Activated CD4-positive, CD25-positive, alpha-beta regulatory T cell (primary cell): ENCODE measurements at regions not wholly inside any gene's neighbourhood (a gene's known extent, or its start where the extent isn't known, plus 50 kb on each side); places are given as distances from the start of the nearest gene placed in this dataset.

Experiments
- DNase-seq, 4 experiments: peaks; one replicate each; lab custom pipeline; 2025; lab: John Stamatoyannopoulos, UW

DNA sequence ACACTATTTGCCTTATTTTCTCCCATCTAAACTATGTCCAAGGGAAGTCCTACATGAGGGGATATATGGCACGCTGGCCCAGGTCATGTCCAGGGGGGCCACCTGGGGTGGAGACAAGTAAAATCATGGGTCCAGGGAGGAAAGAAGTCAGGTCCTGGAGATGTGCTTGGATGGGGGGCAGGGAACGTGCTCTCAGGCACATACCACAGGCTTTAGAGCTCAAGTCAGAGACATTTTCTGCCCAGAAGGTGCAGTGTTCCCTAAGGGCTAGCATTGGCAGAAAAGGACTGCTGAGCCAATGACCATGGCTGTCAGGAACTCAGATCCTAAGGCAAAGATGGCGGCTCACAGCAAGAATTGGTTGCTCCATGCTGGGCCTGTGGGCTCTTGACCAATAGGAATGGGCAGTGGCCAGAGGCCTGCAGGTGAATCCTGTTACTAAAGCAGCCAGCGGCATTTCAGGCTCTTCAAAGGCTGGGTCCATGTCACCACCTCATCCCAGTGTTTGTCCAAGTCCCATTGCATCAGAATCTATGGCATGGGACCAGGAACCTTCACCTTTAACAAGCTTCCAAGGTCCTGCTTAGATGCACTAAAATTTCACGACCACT is 175.0 kb downstream of the RPLP1 start:
- no peak for DNase-seq

DNA sequence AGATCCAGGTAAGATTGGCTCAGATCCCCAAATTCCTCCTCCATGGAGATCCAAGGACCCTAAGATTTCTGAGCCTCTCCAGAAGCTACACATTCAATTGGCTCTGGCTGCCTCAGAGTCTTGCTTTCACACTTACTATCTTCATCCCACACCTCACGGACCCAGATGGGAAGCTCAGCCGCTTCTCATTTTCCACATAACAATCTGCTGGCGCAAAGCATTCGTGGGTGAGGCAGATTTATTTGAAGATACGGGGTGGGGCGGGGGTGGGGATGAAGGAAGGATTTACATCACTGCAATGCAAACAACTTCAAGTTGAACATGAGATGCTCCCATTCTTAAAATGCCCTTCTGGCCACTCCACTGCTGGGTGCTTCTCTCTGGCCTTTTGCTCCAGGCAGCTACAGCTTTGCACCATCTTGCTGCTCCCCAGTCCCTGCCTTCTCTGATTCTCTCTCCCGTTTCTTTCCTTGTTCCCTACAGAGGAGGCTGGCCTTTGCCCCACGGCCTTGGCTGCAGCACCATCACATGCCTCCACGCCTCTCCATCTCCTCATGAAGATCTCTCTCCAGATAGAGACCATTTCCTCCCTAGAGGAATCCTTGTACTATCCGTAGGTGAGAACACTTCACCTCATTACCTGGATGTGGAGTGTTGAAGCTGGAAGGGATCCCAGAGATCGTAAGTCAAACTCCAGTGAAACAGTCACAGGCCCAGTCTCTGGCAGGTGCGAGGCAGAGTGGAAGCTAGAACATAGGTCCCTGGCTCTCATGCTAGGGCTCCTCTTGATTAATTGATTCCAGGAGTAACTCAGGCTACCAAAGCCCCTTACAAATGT is 175.9 kb downstream of the RPLP1 start:
- no peak for DNase-seq

DNA sequence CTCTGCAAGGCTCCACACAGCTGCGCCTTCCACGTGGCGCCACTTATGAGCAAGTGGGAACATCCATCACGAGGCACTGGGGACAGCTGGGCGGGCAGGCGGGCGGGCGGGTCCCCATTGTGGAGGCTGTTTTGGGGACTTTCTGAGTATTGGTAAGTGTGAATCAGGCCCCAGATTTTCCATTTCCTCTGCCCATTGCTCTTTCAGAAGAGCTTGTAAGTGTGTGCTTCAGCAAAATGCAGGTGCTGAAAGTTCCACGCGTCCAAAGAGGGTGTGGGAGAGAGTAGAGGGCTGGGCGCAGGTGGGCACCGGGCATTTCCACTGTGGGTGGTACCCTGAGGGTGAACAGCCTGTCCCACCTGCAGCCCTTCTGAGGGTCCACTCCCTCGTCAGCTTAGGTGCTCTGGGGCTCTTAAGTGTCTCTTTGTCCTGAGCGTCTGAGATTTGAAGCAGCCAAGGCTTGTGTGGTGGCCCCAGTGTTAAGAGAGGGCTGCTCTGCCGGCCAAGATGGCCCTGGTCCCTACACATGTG is 177.1 kb downstream of the RPLP1 start:
- no peak for DNase-seq

DNA sequence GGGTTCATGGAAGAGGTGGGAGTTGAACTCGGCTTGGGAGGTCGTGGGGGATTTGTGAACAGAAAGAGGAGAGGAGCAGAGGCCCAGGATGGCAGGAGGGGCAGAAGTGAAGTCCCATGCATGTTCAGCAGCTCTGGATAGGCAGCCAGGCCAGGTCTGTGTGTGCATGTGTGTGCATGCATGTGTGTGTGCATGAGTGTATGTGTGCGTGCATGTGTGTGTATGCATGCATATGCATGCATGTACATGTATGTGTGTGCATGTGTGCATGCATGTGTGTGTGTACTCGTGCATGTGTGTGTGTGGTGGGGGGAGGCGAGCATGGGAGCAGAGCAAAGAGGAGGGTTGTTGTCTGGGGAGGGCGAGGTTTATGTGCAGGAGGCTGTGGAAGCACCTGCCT is 178.4 kb downstream of the RPLP1 start:
- DNase-seq, result no peak

DNA sequence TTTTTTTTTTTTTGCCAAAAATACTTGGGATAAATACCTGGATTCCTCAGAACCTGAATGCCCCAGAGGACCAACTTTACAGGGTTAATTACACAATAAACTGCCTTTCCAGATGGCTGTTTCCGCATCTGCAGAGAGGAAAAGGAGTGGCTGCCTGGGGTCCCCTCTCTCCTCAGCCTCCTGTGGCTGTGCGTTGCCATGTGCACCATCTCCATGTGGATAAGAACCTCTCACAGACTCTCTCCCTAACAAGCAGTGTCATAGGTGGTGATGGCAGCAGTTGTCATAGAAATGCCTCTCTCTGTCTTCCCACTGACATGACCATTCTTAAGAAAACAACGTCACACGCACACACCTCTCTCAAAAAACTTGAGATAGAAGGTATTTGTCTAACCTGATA is 179.4 kb downstream of the RPLP1 start:
- no peak for DNase-seq

DNA sequence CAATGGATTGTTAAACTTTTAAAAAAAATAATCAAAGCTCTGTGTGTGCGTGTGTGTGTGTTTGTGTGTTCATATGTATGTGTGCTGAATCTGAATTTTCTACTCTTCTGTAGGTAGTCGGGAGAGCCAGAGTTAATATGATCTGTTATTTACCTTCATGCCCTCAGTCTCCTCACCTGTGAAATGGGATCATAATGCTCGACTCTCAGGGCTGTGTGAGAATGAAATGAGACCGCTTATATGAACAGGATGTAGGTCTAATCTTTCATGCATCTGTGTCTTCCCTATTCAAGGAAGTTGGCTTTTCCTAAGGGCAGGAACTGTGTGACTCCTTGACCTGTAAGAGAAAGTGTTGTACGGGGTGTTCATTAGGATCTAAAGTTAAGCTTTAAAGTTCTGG is 182.2 kb downstream of the RPLP1 start:
- DNase-seq, result no peak

DNA sequence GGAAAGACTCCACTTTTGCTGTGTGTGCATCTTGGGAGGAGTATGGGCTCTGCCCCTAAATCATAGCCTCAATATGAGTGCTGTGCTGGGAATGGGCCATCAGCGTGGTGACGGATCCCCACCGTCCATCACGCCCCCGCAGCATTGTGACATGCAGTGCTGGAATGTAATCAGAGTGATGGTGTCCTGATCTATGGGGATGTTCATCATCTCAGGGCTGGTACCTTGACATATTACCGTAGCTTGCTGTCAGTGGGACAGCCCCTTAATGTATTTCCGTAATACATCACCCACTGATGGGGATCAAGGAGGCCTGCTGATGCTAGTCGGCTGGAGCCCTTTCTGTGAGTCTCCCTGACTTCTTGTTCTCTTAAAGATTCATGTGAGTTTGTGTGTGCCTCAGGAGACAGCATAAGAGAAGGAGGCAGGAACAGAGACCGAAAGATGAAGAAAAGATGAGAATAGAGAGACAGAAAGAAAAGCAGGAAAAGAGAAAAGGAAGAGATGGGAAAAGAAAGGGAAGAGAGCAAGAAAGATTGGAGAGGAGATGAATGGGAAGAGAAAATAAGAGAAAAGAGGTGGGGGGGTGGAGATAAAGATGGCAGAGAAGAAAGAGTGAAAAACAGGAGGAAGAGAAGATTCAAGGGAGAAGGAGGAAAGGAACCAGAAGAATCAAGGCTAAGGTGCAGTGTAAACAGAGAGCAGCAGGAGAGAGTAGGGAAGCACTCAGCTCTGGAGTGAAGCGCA is 183.7 kb downstream of the RPLP1 start:
- no peak for DNase-seq

DNA sequence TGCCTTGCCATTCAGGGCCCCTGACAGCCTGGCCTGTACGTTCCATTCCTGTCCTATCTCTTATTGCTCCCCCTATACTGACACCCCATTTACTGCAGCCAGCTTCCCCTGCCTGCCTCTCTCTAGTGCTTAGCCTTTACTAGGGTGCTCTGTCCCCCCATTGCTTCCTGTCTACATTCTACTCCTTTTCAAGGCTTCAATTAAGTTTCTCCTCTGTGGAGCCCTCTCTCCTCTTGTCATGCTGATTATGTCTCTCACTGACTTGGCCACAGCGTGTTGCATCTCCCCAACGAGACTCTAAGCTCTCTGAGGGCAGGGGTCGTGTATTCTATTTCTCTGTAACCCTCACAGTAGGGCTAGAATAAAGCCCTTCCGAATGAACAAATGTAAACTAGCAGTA is 185.2 kb downstream of the RPLP1 start:
- no peak for DNase-seq

DNA sequence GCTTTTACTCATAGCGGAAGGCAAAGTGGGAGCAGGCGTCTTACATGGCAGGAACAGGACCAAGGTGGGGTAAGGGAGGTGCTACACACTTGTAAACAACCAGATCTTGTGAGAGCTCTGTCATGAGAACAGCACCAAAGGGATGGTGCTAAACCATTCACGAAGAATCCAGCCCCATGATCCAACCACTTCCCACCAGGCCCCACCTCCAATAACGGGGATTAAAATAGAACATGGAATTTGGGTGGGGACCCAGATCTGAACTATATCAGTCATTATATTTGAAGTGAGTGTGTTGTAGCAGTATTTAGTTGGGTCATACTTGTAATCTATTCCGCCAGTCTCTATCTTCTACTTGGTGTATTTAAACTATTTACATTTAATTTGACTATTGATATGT is 190.9 kb downstream of the RPLP1 start:
- no peak for DNase-seq

DNA sequence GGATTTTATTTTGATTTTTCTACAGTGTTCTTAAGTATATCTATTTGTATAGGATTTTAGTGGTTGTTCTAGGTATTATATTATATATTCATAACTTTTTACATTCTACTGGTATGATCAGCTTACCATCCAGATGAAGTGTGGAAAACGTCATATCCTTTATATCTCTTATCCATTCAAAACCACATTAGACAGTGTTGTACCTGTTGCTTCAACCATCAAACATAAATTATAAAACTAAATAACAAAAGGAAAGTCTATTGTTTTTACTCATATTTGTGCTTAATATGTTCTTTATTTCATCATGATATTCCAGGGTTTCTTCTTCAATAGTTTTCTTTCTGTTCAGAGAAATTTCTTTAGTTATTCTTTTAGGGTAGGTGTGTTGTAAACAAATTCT is 191.4 kb downstream of the RPLP1 start:
- no peak for DNase-seq

DNA sequence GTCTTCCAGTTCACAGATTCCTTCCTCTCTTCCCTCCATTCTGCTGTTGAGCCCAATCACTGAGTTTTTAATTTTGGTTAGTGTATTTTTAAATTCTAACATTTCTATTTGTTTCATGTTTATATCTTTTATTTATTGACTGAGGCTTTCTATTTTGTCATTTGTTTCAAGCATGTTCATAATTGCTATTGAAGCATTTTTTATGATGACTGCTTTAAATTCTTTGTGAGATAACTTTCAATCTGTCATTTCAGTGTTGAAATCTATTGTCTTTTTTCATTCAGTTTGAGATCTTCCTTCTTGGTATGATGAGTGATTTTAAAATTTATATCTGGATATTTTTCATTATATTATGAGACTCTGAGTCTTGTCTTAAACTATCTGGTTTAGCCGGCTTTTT is 192.3 kb downstream of the RPLP1 start:
- DNase-seq, result no peak

DNA sequence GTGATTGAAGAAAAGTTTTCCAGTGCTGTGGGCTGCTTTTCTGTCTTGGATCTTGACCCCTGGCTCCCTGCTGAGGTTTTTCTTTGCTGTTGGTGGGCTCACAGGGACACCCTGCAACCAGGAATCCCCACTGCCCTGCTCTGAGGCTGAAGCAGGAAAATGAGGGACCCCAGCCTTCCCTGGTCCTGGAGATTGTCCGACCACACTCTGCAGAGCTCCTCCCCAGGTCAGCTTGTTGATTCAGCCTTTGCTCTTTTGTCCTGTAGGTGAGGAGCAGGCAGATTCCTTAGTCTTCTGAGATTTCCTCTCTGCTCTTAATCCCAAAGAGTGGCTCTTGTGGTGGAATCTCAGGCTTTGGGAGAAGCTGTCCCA is 194.5 kb downstream of the RPLP1 start:
- no peak for DNase-seq

DNA sequence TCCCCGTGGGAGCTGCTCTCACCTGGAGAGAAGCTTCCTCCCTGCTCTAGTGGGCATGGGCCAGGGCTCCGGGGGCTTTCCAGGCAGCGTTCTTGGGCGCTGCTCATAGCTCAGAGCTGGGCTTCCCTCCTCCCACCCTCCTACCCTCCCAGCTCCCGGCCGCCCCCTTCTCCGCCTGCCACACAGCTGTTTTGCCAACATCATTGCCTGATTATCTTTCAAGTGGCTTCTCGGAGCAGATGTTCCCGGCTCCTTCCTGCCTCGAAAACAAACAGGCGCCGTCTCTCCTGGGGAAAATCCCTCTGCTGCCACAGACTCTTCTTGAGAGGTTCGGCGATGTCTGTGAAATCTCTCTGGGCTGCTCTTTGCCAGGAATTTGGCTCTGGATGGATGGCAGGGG is 195.6 kb downstream of the RPLP1 start:
- no peak for DNase-seq

DNA sequence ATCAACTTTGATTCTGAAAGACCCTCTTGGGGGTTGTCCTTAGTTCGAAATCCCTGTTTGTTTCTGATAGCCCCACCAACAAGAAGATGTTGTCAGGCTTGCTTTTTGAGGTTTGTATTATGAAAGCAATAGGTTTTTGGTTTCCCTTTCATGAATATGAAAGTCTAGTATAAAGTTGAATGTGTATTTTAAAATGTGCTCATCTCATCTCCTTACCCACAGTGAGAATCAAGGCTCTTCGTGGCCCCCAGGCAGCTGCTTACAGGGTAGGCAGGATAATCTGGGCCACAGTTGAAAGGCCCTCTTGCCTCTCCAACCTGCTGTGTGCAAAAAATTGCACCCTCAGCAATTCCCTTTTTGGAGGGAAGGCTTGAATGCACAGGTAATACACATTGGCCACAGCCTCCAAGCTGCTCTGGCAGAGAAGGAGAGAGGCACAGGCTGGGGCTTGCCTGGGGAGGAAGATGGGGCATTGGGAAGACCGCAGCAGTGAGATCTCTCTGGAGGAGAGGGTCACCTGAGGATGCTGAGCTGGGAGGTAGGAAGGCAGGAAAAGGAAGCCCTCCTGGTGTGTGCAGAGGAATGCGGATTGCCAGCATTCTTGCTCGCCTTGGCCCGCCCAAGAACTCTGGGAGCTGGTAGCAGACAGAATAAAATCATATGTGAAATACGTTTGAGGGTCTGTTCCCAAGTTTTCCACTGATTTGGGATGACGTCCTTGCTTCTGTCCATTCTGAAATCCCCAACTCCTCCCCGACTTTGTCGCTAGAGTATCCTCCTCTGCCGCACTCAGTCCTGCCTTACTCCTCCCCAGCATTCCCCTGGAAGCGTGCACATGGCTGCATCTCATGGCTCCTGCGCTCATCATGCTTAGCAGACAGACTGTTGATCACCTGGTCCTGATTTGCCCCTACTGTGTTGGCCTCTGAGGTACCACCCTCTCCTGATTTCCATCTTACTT is 196.4 kb downstream of the RPLP1 start:
- DNase-seq, result no peak

DNA sequence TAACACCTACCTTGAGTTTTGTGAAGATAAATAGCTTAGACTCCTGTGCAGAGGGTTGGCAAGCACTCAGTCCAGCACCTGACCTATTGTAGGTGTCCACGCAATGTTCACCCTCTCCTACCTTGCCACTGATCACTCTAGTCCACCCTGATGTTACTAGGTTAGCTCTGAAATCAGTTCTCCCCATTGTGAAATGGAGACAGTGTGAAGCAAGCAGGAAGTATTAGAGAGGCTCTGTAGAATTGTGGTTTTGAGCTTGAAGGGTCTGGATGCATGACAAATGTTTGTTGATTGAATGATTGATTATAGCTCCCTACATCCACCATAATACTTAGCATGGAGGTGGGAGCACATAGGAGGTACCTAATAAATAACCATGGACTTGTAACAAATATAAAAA is 199.7 kb downstream of the RPLP1 start:
- DNase-seq, result no peak

DNA sequence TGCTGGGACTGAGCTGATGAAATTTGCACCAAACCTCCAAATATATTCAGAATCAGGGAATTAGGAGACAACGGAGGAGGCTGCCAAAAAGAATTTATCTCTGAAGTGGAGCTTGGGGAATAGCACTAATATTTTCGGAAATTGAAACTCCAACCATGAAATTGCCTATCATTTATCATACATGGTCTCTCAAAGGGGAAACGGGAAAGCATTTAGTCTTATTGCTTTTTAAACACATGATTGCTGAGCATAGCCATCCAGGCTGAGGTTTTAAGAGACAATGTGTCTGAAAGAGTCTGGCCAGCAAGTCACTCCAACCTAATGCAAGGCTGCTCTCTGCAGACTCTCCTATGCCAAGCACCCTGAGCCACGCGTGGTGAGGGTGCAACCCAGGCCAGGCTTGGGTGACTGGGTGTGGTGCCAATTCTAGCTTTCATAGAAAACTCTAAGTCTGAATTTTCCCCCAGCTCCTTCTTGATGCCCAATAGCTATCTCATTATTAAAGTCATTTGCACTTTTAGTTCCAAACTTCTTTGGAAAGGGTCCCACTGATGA is 200.2 kb downstream of the RPLP1 start:
- DNase-seq, result no peak

DNA sequence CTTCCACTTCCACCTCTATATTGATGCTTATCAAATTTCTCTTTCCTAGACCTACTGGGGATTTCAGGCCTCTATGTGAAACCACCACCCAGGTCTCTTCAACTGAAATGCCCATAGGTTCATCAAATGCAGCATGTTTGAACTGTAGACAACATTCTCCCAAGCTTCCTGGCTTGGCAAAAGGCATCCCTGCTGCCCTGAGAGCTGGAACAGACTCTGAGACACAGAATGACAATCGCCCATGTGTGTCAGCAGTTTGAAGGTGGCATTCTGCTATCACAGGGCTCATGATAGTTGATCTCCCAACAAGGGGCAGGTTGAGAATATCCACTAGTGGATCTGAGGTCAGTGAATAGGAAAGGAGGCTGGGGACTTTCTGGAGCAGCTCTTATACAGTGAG is 200.7 kb downstream of the RPLP1 start:
- no peak for DNase-seq

DNA sequence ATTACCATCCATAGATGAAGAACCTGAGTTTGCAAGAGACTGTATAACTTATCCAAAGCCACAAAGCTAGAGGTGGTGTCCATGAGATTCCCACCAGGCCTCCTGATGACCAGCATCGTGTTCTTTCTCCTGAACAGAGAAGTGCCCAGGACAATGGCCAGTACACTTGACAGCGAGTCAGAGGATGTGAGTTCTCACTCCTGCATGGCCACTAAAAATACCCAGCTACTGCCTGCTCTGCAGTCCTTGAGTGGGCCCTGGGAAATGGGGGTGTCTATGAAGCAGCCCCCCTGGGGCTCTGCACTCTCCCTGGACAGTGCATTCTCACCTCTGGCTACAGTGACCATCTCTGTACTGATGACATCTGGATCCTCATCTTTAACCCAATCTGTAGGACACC is 201.2 kb downstream of the RPLP1 start:
- no peak for DNase-seq

DNA sequence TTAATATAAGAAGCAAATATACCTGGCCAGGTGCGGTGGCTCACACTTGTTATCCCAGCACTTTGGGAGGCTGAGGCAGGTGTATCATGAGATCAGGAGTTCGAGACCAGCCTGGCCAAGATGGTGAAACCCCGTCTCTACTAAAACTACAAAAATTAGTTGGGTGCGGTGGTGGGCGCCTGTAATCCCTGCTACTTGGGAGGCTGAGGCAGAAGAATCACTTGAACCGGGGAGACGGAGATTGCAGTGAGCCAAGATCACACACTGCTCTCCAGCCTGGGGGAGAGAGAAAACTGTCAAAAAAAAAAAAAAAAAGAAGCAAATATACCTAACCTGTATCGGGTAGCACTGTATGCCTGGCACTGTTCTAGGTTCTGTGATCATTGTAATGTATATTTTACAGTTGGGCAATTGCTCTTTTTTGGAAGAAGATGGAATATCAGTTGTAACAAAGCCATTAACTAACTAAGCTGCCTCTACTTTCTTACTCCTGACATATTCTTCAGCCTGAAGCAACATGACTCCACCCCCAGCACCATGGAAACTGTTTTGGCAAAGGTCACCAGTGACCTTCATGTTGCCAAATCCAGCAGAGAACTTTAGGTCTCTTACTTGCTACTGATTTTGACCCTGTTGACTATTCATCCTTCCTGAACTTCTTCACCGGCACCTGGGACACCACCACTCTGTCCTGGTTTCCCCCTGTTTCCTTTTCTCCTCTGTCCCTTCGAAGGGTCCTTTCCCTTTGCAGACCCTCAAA is 203.8 kb downstream of the RPLP1 start:
- no peak for DNase-seq

DNA sequence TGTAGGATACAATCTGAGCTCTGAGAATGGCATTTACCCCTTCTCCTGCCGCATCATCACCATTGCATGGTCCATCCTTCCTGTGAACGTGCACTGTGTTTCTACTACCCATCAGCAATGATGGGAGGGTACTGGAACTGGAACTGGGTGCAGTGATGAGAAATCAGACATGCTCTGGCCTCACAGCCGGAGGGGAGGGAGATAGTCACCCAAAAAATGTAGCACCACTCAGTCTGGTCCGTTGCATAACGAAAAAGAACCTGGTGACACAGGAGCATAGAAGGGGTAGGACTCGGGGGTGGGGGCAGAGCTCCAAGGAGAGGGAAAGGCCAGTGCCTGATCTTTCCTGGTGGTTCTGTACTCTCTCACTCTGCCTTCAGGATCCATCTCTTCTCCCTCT is 205.0 kb downstream of the RPLP1 start:
- no peak for DNase-seq
